Activated CD4-positive, alpha-beta T cell treated with anti-CD3 and anti-CD28 coated beads, Interleukin-2, amount 10 ng/mL, durations not matched to agents 7 days and 5 days (primary cell): ENCODE measurements at regions not wholly inside any gene's neighbourhood (a gene's known extent, or its start where the extent isn't known, plus 50 kb on each side); places are given as distances from the start of the nearest gene placed in this dataset.
"Not testable (repeated sequence)": the region's sequence is repeated elsewhere in the genome, so short reads cannot be mapped to it uniquely, and the experiment has no call there.

Source experiments
- CTCF ChIA-PET: fragments of 350-600 bp; sonication (Branson Sonifier 250); formaldehyde crosslinking; loops from one replicate; lab custom pipeline; 2021; ENCODE audit warnings: antibody characterized with exemption; lab: Charles Lee
- POLR2A ChIA-PET: fragments of 350-600 bp; sonication (Branson Sonifier 250); formaldehyde crosslinking; loops from one replicate; lab custom pipeline; 2021; ENCODE audit warnings: antibody characterized with exemption; lab: Charles Lee
- DNase-seq: peaks from one replicate; pipeline ENCODE4 v3.0.0-alpha.2; 2020
- H3K27ac Mint-ChIP-seq: one replicate; pipeline ENCODE4 v1.8.0; 2021; ENCODE audit warnings: mild to moderate bottlenecking, moderate library complexity, mixed read lengths
- H3K27me3 Mint-ChIP-seq: one replicate; pipeline ENCODE4 v1.8.0; 2021; ENCODE audit warnings: mixed read lengths
- H3K36me3 Mint-ChIP-seq: one replicate; pipeline ENCODE4 v1.8.0; 2021; ENCODE audit warnings: low read depth, mixed read lengths
- H3K4me1 Mint-ChIP-seq: one replicate; pipeline ENCODE4 v1.8.0; 2021; ENCODE audit warnings: mixed read lengths
- H3K4me3 Mint-ChIP-seq: one replicate; pipeline ENCODE4 v1.8.0; 2021; ENCODE audit warnings: mild to moderate bottlenecking, moderate library complexity, mixed read lengths
- H3K9me3 Mint-ChIP-seq: one replicate; pipeline ENCODE4 v1.8.0; 2021; ENCODE audit warnings: mixed read lengths

DNA sequence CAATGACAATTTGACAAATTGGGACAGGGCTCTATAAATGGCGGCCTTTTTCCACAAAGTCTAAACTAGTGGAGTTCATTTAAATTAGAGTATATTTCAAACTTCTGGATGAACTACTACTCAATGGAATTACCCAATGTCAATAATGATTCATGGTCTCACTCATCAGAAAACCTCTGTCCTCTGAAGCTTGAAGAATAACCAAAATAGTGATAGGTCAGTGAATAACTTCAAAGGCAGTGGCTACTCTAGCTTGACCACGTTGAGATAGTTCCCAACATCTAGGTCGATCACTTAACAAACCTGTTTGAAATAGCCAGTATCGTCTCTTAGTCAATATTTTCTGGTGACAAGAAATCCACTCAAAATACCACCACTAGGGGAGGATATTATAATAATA, 197.6 kb downstream of the HDGFL1 start:
- ChIA-PET CTCF (no interaction called here), POLR2A (no interaction called here)
- H3K9me3 Mint-ChIP-seq, result peaks cover under 1% of the 10 kb centered on the region
- no peak overlapping the region for H3K4me3 Mint-ChIP-seq
- no peak for DNase-seq
- H3K36me3 Mint-ChIP-seq, result no peaks in the 10 kb centered on the region
- no peaks in the 10 kb centered on the region for H3K27me3 Mint-ChIP-seq
- H3K4me1 Mint-ChIP-seq, result no peaks in the 10 kb centered on the region
- no peak overlapping the region for H3K27ac Mint-ChIP-seq

DNA sequence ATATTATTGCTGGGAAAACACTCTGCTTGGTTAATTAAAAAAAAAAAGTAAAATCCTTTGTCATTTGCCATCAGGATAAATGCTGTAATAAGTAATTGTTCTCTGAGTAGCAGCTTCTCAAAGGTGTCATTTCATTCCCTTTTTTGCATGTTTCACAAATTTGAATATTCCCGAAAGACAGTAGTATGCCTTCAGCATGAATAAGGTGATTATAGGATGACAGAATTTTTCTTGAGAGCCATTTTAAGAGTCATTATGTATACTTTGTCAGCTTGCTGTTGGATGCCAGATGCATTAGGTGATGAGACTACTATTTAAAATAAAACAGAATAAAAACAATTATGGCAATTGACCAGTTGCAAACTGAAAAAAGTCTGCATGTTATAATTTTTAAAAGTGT, 200.7 kb downstream of the HDGFL1 start:
- Mint-ChIP-seq H3K27ac (no peak overlapping the region), H3K4me1 (no peaks in the 10 kb centered on the region), H3K9me3 (no peaks in the 10 kb centered on the region), H3K27me3 (no peaks in the 10 kb centered on the region), H3K4me3 (no peak overlapping the region), H3K36me3 (no peaks in the 10 kb centered on the region)
- CTCF ChIA-PET, result no interaction called here
- POLR2A ChIA-PET, result no interaction called here
- no peak for DNase-seq

DNA sequence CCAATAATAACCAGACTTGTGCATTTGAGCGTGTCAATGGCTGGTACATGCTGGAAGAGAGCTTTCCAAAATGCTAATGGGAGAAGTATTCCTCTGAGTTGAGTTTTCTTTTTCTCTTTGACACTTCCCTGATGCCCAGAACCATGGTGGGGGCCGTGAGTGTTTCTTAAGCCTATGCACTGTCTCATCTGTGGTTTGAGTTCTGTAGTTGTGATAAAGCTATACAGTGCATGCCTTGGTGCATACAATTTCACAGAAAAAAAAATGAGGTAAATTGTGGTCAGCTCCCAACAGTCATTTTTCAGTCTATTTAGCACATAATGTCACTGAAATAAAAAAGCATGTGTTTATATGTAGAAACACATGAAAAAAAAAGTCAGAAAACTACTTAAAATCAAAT, 204.8 kb downstream of the HDGFL1 start:
- DNase-seq, result no peak
- no peaks in the 10 kb centered on the region for H3K4me1 Mint-ChIP-seq
- no peak overlapping the region for H3K4me3 Mint-ChIP-seq
- H3K36me3 Mint-ChIP-seq, result no peaks in the 10 kb centered on the region
- no peak overlapping the region for H3K27ac Mint-ChIP-seq
- H3K9me3 Mint-ChIP-seq, result peaks cover 12% of the 10 kb centered on the region
- H3K27me3 Mint-ChIP-seq, result no peaks in the 10 kb centered on the region
- ChIA-PET CTCF (no interaction called here), POLR2A (no interaction called here)

DNA sequence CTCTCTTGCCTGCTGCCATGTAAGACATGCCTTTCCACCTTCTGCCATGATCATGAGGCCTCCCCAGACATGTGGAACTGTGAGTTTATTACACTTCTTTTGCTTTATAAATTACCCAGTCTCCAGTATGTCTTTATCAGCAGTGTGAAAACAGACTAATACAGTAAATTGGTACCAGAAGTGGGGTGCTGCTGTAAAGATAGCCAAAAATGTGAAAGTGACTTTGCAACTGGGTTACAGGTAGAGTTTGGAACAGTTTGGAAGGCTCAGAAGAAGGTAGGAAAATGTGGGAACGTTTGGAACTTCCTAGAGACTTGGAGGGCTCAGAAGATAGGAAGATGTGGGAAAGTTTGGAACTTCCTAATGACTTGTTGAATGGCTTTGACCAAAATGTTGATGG, 209.1 kb downstream of the HDGFL1 start:
- H3K36me3 Mint-ChIP-seq, POLR2A ChIA-PET, H3K27me3 Mint-ChIP-seq, H3K27ac Mint-ChIP-seq, DNase-seq, H3K4me1 Mint-ChIP-seq, CTCF ChIA-PET, H3K4me3 Mint-ChIP-seq: not testable (repeated sequence)
- peaks cover 19% of the 10 kb centered on the region for H3K9me3 Mint-ChIP-seq

DNA sequence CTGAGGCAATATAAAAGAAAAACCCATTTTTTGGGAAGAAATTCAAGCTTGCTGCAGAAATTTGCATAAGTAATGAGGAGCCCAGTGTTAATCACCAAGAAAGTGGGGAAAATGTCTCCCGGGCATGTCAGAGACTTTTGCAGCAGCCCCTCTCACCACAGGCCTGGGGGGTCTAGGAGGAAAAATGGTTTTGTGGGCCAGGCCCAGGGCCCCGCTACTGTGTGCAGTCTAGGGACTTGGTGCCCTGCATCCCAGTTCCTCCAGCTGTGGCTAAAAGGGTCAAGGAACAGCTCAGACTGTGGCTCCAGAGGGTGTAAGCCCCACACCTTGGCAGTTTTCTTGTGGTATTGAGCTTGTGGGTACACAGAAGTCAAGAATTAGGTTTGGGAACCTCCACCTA, 209.7 kb downstream of the HDGFL1 start:
- CTCF ChIA-PET, result no interaction called here
- H3K27ac Mint-ChIP-seq, result no peak overlapping the region

DNA sequence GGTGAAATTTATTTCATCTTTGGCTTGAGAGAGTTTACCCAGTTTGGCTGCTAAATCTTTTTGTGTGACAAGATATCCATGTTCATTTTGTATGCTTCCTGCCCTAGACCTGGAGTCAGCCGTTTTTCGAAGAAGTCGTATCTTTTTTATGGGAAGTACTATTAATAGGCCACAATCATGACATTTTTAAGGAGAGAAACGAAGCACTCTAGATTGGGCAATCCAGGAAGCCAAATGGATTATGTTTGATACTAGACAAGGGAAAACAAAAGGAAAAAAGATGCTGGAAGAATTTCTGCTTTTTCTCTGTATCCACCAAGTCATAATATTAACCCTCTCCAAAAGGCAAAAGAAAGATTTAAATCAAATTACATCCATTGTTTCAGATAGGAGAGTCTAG, 214.6 kb downstream of the HDGFL1 start:
- POLR2A ChIA-PET, result no interaction called here
- CTCF ChIA-PET, result no interaction called here
- Mint-ChIP-seq H3K4me3 (no peak overlapping the region), H3K27ac (no peak overlapping the region), H3K4me1 (no peaks in the 10 kb centered on the region), H3K27me3 (no peaks in the 10 kb centered on the region), H3K9me3 (peaks cover 9% of the 10 kb centered on the region), H3K36me3 (no peaks in the 10 kb centered on the region)
- DNase-seq, result no peak

More for the DNA sequence above, 209.7 kb downstream of the HDGFL1 start:
- Mint-ChIP-seq H3K36me3 (no peaks in the 10 kb centered on the region), H3K27me3 (no peaks in the 10 kb centered on the region), H3K9me3 (peaks cover 19% of the 10 kb centered on the region), H3K4me3 (no peak overlapping the region), H3K4me1 (no peaks in the 10 kb centered on the region)
- no peak for DNase-seq
- POLR2A ChIA-PET, result no interaction called here

DNA sequence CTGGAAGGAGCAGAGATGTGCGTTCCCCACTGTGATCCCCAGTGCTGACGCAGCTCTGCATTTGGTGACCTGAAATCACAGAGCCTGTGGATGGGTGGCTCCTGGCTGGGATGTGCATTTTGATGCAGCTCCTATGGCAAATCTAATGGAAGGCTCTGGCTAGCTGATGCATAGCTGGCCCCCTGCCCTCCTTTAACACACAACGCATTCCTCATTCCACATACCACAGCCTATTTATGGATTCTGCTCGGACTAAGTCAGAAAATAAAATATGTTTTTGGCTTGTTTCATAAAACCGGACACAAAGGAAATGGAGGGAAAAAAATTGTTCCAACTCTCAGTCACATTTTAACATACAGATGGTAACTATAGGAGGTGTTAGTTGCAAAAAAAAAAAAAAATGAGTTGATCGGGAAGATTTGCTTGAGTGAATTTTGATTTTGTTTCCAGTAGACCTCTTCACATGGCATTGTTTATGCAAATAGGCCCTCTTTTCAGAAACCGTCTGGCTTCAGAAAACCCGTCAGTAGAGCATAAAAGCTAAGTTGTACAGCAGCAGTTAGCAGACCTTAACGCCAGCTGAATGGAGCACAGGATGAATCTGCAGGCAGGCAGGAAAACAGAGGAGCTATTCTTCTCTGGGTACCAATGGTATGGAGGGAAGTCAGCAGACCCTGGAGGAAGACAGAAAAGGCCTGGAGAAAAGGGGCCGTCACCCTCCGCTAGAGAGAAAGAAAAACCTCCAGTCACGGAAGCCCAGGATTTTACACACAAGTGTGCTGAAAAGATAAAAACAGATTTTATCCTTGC, 215.4 kb downstream of the HDGFL1 start:
- CTCF ChIA-PET, result interaction anchor here (0.6 kb wide), 1 partner anchor 714 kb away, joined by 6 read pairs; no protein-coding TSS in a partner anchor
- no peaks in the 10 kb centered on the region for H3K27me3 Mint-ChIP-seq
- no peak for DNase-seq
- no peak overlapping the region for H3K4me3 Mint-ChIP-seq
- H3K27ac Mint-ChIP-seq, result no peak overlapping the region
- peaks cover 5% of the 10 kb centered on the region for H3K9me3 Mint-ChIP-seq
- POLR2A ChIA-PET, result no interaction called here
- H3K36me3 Mint-ChIP-seq, result no peaks in the 10 kb centered on the region
- H3K4me1 Mint-ChIP-seq, result no peaks in the 10 kb centered on the region

DNA sequence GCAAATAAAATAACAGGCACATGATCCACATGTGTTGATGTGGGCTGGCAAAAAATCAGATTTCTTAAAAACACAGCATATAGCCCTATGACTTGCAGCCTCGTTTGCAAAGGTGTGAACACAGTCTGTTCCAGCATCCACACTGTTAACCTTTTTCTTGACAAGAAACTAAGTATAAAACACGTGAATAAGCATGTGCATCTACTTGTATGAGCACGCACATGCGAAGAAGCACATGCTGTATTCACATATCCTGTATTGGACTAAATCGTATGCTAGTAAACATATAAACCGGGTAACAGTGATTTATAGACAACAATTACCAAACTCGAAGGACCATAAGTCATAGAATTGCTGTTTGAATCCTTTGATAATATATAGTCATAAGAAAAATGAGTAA, 218.7 kb downstream of the HDGFL1 start:
- ChIA-PET POLR2A (no interaction called here), CTCF (no interaction called here)
- no peaks in the 10 kb centered on the region for H3K36me3 Mint-ChIP-seq
- peaks cover 5% of the 10 kb centered on the region for H3K9me3 Mint-ChIP-seq
- no peak overlapping the region for H3K4me3 Mint-ChIP-seq
- no peak for DNase-seq
- no peaks in the 10 kb centered on the region for H3K27me3 Mint-ChIP-seq
- no peaks in the 10 kb centered on the region for H3K4me1 Mint-ChIP-seq
- H3K27ac Mint-ChIP-seq, result no peak overlapping the region

DNA sequence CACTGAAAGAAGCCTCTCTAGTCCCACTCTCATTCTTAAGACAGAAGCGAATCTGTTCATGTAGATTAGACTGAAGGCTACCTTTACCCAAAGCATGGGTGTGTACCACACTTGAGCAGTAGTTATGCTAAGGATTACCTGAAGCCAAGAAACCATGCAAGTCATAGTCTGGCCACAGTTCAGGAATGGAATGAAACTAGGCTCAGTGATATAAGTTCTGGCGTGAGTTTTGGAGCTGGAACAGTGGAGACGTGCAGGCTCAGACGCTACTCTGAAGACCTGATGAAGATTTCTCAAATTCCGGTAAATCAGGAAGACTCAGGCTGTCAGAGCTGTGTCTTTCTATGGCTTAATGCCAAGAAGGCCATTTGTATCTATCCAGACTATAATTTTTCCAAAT, 219.9 kb downstream of the HDGFL1 start:
- POLR2A ChIA-PET, result no interaction called here

DNA sequence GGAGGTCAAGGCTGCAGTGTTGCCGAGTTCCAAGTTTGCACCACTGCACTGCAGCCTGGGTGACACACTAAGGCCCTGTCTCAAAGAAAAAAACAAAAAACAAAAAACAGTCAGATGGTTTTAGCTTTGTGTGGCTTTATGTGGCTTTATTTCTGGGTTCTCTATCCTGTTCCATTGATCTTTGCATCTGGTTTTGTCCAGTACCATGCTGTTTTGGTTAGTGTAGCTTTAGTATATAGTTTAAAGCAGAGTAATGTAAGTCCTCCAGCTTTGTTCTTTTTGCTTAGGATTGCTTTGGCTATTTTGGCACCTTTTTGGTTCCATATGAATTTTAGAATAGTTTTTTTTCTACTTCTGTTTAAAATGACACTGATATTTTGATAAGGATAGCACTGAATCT, 225.5 kb downstream of the HDGFL1 start:
- no peak overlapping the region for H3K27ac Mint-ChIP-seq
- no peaks in the 10 kb centered on the region for H3K27me3 Mint-ChIP-seq
- POLR2A ChIA-PET, result no interaction called here
- no peak overlapping the region for H3K4me3 Mint-ChIP-seq
- no peaks in the 10 kb centered on the region for H3K36me3 Mint-ChIP-seq
- no peak for DNase-seq
- no peaks in the 10 kb centered on the region for H3K4me1 Mint-ChIP-seq
- CTCF ChIA-PET, result no interaction called here
- H3K9me3 Mint-ChIP-seq, result peaks cover 5% of the 10 kb centered on the region

More for the DNA sequence above, 219.9 kb downstream of the HDGFL1 start:
- no peak overlapping the region for H3K4me3 Mint-ChIP-seq
- H3K27ac Mint-ChIP-seq, result no peak overlapping the region
- no peak for DNase-seq
- no peaks in the 10 kb centered on the region for H3K4me1 Mint-ChIP-seq
- CTCF ChIA-PET, result no interaction called here
- H3K9me3 Mint-ChIP-seq, result peaks cover 5% of the 10 kb centered on the region
- H3K36me3 Mint-ChIP-seq, result no peaks in the 10 kb centered on the region
- no peaks in the 10 kb centered on the region for H3K27me3 Mint-ChIP-seq

DNA sequence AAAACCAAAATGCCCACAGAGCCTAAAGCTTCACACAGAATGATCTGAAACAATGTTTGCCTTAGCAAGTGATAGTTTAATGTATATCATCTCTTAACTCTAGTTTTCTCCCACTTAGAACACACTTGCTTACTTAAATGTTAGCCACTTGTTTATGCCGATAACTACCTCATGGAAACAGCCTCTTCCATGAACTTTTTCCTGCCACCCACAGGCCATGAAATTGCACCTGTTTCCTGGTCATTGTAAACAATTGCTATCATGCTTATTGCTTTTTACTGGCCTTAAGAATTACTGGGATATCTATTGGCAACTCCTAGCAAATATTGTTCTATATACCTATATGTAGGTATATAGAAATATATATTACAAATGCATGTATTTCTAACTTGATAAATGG, 231.1 kb downstream of the HDGFL1 start:
- Mint-ChIP-seq H3K27me3 (no peaks in the 10 kb centered on the region), H3K4me1 (no peaks in the 10 kb centered on the region), H3K36me3 (no peaks in the 10 kb centered on the region), H3K9me3 (peaks cover 2% of the 10 kb centered on the region), H3K27ac (no peak overlapping the region), H3K4me3 (no peak overlapping the region)
- DNase-seq, result no peak
- ChIA-PET POLR2A (no interaction called here), CTCF (no interaction called here)

DNA sequence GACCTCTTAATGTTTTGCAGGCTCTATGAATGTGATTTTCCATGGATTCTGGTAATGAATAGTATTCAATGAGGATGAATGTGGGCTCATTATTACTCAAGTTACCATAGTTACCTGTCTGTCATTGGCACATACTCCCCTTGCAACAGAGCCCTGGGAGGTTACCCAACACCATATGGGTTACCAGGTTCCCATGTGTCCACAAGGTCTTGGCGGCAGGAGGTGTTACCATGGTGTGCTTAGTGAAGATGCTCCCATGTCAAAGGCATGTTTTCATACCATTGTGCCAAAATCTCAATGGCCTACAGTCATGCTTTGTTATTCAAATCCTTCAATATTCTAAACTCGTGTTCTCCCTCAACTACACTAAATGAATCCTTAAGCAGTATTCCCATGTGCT, 232.5 kb downstream of the HDGFL1 start:
- Mint-ChIP-seq H3K27me3 (no peaks in the 10 kb centered on the region), H3K36me3 (no peaks in the 10 kb centered on the region), H3K27ac (no peak overlapping the region), H3K4me3 (no peak overlapping the region), H3K9me3 (no peaks in the 10 kb centered on the region), H3K4me1 (no peaks in the 10 kb centered on the region)
- no peak for DNase-seq
- POLR2A ChIA-PET, result no interaction called here
- CTCF ChIA-PET, result no interaction called here

DNA sequence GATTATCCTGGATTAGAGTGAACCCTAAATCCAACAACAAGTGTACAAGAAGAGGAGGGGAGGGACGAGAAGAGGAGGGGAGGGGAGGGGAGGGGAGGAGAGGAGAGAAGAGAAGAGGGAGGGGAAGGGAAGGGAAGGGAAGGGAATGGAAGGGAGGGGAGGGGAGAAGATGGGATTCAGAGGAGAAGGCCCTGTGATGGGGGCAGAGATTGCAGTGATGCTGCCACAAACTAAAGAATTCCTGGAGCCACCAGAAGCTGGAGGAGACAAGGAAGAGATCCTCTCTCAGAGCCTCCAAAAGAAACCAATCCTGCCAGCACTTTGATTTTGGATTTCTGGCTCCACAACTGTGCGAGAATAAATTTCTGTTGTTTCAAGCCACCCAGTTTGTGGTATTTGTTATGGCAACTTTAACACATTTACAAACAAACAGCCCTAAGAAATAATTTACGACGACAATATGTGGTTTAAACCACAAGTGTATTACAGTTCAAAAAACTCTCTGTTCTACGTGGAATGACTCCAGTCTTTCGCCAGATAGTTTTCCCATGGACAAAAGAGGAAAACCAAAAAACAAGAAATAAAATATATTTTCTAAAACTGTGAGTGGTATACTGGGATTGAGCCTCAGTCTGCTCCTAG, 235.4 kb downstream of the HDGFL1 start:
- DNase-seq, result no peak
- CTCF ChIA-PET, result no interaction called here
- H3K27ac Mint-ChIP-seq, result no peak overlapping the region

DNA sequence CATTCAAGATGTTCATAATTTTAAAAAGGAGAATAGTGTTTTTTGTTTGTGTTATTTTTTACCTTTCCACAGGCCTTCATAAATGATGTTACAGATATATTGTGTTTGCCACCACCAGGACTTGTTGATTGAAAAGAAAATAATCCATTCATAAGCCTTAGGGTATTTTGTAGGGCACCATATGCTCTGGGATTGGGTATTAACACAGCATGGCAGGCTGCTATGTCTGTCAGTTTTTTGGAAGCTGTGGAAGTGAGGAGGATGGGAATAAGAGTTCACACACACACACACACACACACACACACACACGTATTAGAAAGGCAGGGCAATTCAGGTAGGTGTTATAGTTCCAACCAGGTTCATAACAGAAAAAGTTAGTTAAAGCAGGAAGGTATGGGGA, 237.9 kb downstream of the HDGFL1 start:
- Mint-ChIP-seq H3K4me1 (no peaks in the 10 kb centered on the region), H3K36me3 (no peaks in the 10 kb centered on the region), H3K9me3 (no peaks in the 10 kb centered on the region), H3K27ac (no peak overlapping the region), H3K27me3 (no peaks in the 10 kb centered on the region), H3K4me3 (no peak overlapping the region)
- POLR2A ChIA-PET, result no interaction called here
- CTCF ChIA-PET, result no interaction called here
- no peak for DNase-seq

More for the DNA sequence above, 235.4 kb downstream of the HDGFL1 start:
- no peaks in the 10 kb centered on the region for H3K4me1 Mint-ChIP-seq
- H3K9me3 Mint-ChIP-seq, result no peaks in the 10 kb centered on the region
- H3K27me3 Mint-ChIP-seq, result no peaks in the 10 kb centered on the region
- no peak overlapping the region for H3K4me3 Mint-ChIP-seq
- H3K36me3 Mint-ChIP-seq, result no peaks in the 10 kb centered on the region
- POLR2A ChIA-PET, result no interaction called here
